ENCODE measurements at regions not wholly inside any gene's neighbourhood (a gene's known extent, or its start where the extent isn't known, plus 50 kb on each side); places are given as distances from the start of the nearest gene placed in this dataset.
A peak's percentile ranks its signal among the peaks of the same experiment; 100 is the strongest.

DNA sequence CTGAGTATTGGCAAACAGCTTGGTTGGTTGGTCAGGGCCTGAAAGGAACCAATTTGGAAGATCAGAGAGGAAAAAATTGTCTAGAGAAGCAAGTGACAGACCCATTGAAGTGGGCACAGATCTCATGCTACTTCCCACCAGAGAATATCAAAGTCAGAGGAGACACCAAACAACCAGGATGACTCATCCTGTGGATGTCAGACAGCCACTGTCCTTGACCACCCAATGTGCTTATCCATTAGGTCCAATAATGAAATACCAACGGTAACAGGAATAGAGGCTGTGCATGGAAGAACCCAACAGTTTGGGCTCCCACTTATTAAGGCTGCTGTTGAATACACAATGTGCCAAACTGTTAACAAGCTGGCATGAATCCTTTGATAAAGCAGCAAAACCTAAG is 323.1 kb upstream of the ATP11B start:
- no peak overlapping the region for H2AFZ ChIP-seq (ENCODE audit: low read length)
- TF ChIP-seq, protein P1, sequence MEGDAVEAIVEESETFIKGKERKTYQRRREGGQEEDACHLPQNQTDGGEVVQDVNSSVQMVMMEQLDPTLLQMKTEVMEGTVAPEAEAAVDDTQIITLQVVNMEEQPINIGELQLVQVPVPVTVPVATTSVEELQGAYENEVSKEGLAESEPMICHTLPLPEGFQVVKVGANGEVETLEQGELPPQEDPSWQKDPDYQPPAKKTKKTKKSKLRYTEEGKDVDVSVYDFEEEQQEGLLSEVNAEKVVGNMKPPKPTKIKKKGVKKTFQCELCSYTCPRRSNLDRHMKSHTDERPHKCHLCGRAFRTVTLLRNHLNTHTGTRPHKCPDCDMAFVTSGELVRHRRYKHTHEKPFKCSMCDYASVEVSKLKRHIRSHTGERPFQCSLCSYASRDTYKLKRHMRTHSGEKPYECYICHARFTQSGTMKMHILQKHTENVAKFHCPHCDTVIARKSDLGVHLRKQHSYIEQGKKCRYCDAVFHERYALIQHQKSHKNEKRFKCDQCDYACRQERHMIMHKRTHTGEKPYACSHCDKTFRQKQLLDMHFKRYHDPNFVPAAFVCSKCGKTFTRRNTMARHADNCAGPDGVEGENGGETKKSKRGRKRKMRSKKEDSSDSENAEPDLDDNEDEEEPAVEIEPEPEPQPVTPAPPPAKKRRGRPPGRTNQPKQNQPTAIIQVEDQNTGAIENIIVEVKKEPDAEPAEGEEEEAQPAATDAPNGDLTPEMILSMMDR (conservative IDR thresholded peaks at IDR 0.05; ENCODE audit: low read length): no peak
- TF ChIP-seq EZH2phosphoT487 (IDR thresholded peaks at IDR 0.05; ENCODE audit: borderline replicate concordance, low read depth, low read length): no peak
- POLR2A ChIA-PET: interaction anchor here (1.3 kb wide), 1 partner anchor 10 kb away, joined by 3 read pairs; no protein-coding TSS in a partner anchor
- H3K9me3 ChIP-seq (ENCODE audit: low read length): no peaks in the 10 kb centered on the region
- H3K36me3 ChIP-seq (ENCODE audit: insufficient read depth, low read length): no peaks in the 10 kb centered on the region
- no peak for DNase-seq (ENCODE audit: low spot score)
- H4K20me1 ChIP-seq (ENCODE audit: insufficient read depth, low read length): no peaks in the 10 kb centered on the region
- H3K4me2 ChIP-seq (ENCODE audit: low read length): no peak overlapping the region
- no TSS peak for BruUV-seq (replicated peaks)
- H3K9me2 ChIP-seq (ENCODE audit: insufficient read depth, low read length): no peaks in the 10 kb centered on the region
- H3K4me3 ChIP-seq (ENCODE audit: low read depth, low read length, poor library complexity, severe bottlenecking): no peak overlapping the region
- H3K27ac ChIP-seq (ENCODE audit: low read depth, low read length, poor library complexity, severe bottlenecking): no peak overlapping the region
- intact Hi-C loops (cut with micrococcal nuclease; ENCODE audit: unreplicated experiment): no loop called here
- CTCF ChIA-PET (ENCODE audit: unreplicated experiment): no interaction called here
- H3K4me1 ChIP-seq (ENCODE audit: insufficient read depth, low read length, poor library complexity, severe bottlenecking): peaks cover 7% of the 10 kb centered on the region
- H3K79me2 ChIP-seq (ENCODE audit: insufficient read depth, low read depth, low read length): no peaks in the 10 kb centered on the region

- Histone ChIP-seq H2AFZ (ENCODE audit: low read length) (peak overlapping the region; percentile 49; the same call in 1 of the 2 replicates), H3K4me1 (ENCODE audit: insufficient read depth, low read length, poor library complexity, severe bottlenecking) (peaks cover 7% of the 10 kb centered on the region), H3K27ac (ENCODE audit: low read depth, low read length, poor library complexity, severe bottlenecking) (no peak overlapping the region), H3K4me3 (ENCODE audit: low read depth, low read length, poor library complexity, severe bottlenecking) (no peak overlapping the region), H3K4me2 (ENCODE audit: low read length) (no peak overlapping the region), H3K9me2 (ENCODE audit: insufficient read depth, low read length) (no peaks in the 10 kb centered on the region), H3K9me3 (ENCODE audit: low read length) (no peaks in the 10 kb centered on the region), H3K79me2 (ENCODE audit: insufficient read depth, low read depth, low read length) (no peaks in the 10 kb centered on the region), H4K20me1 (ENCODE audit: insufficient read depth, low read length) (no peaks in the 10 kb centered on the region), H3K36me3 (ENCODE audit: insufficient read depth, low read length) (no peaks in the 10 kb centered on the region)
- TF ChIP-seq, protein P1 (conservative IDR thresholded peaks at IDR 0.05; ENCODE audit: low read length): no peak
- TF ChIP-seq EZH2phosphoT487 (IDR thresholded peaks at IDR 0.05; ENCODE audit: borderline replicate concordance, low read depth, low read length): no peak
- no TSS peak for BruUV-seq (replicated peaks)
- no peak for DNase-seq (ENCODE audit: low spot score)
- CTCF ChIA-PET (ENCODE audit: unreplicated experiment): no interaction called here
- POLR2A ChIA-PET: interaction anchor here (1.3 kb wide), 1 partner anchor 22 kb away, joined by 4 read pairs; no protein-coding TSS in a partner anchor
- intact Hi-C loops (cut with micrococcal nuclease; ENCODE audit: unreplicated experiment): no loop called here
Measured at GRCh38 chr3:182473191-182473710, 320.1 kb upstream of the ATP11B start.

DNA sequence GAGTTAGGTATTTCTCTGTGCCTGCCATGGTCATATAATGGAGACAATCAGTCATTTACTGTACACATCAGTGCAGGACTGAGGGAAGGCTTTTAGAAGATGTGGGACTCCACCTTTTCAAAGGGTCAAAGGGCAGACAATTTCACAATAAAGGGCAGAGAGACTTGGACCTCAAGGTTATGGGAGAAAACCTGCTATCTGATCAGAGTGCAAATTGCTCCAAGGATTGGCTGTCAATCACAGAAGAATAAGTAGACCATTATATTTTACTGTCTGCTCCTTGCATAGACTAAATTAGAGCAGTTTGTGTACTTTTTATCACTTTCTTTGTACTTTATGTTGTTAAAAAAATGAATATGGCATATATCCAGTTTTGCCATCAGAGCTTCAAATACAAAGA is 314.9 kb upstream of the ATP11B start:
- H3K9me3 ChIP-seq (ENCODE audit: low read length): no peaks in the 10 kb centered on the region
- BruUV-seq (replicated peaks): no TSS peak
- CTCF ChIA-PET (ENCODE audit: unreplicated experiment): no interaction called here
- no peaks in the 10 kb centered on the region for H3K36me3 ChIP-seq (ENCODE audit: insufficient read depth, low read length)
- no peaks in the 10 kb centered on the region for H3K79me2 ChIP-seq (ENCODE audit: insufficient read depth, low read depth, low read length)
- POLR2A ChIA-PET: interaction anchor here (0.7 to 1.6 kb wide), 4 partner anchors 13 to 771 kb away, joined by 3 to 4 read pairs (median 3); no protein-coding TSS in a partner anchor
- DNase-seq (ENCODE audit: low spot score): no peak
- H2AFZ ChIP-seq (ENCODE audit: low read length): peak overlapping the region; percentile 8; the same call in 1 of the 2 replicates
- intact Hi-C loops (cut with micrococcal nuclease; ENCODE audit: unreplicated experiment): no loop called here
- H3K4me2 ChIP-seq (ENCODE audit: low read length): no peak overlapping the region
- no peak overlapping the region for H3K4me3 ChIP-seq (ENCODE audit: low read depth, low read length, poor library complexity, severe bottlenecking)
- no peak for TF ChIP-seq EZH2phosphoT487 (IDR thresholded peaks at IDR 0.05; ENCODE audit: borderline replicate concordance, low read depth, low read length)
- TF ChIP-seq, protein P1 (conservative IDR thresholded peaks at IDR 0.05; ENCODE audit: low read length): no peak
- H3K4me1 ChIP-seq (ENCODE audit: insufficient read depth, low read length, poor library complexity, severe bottlenecking): peaks cover 3% of the 10 kb centered on the region
- no peaks in the 10 kb centered on the region for H3K9me2 ChIP-seq (ENCODE audit: insufficient read depth, low read length)
- no peak overlapping the region for H3K27ac ChIP-seq (ENCODE audit: low read depth, low read length, poor library complexity, severe bottlenecking)
- H4K20me1 ChIP-seq (ENCODE audit: insufficient read depth, low read length): no peaks in the 10 kb centered on the region
